HG02852 (cell line): ENCODE measurements at regions not wholly inside any gene's neighbourhood (a gene's known extent, or its start where the extent isn't known, plus 50 kb on each side); places are given as distances from the start of the nearest gene placed in this dataset.
"Not testable (repeated sequence)": the region's sequence is repeated elsewhere in the genome, so short reads cannot be mapped to it uniquely, and the experiment has no call there.

Source experiments
- ATAC-seq: cut with Tn5 transposase; IDR thresholded peaks from one replicate; pipeline ENCODE4 v1.9.1; 2021; ENCODE audit warnings: mild to moderate bottlenecking, moderate library complexity; ENCODE audit not compliant: unreplicated experiment

DNA sequence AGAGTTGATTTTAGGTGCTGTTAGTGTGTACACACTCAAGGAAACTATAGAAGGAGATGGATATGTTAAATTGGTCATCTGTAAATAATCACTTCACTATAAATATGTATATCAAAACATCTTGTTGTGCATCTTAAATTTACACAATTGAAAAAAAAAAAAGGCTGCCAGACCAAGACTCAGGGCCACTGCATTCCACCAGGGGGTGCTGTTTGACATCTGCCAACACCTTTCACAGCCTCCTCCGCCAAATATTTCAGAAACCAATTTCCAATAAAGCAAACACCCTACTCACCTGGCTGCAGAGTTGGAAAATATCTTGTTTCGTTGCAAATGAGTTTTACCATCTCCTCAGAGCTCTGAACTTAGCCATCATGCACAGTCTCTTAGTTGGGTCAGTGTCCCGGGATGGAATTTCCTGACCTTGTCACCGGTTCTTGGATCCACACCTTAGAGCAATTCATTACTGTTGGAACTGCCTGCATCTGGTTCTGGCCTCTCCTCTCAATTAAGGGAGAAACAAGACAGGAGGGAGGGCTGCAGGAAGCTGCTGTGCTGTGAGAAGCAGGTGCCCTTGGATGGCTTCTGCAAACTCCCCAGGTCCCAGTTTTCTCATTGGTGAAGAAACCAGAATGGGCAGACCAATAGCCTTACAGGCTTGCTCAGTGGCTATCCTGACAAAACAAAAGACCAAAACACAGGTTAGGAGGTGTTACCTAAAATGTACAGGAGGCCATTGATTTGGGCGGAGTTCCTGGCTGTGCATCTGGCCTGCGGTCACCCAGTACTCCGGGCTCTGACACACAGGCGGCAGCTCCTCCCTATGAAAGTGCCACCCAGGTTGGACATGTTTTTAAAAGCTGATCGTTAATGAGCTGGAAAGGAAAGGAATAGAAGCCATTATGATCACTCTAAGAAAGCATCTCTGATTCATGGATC lies 746.6 kb downstream of the UQCRFS1 start:
- no peak for ATAC-seq

DNA sequence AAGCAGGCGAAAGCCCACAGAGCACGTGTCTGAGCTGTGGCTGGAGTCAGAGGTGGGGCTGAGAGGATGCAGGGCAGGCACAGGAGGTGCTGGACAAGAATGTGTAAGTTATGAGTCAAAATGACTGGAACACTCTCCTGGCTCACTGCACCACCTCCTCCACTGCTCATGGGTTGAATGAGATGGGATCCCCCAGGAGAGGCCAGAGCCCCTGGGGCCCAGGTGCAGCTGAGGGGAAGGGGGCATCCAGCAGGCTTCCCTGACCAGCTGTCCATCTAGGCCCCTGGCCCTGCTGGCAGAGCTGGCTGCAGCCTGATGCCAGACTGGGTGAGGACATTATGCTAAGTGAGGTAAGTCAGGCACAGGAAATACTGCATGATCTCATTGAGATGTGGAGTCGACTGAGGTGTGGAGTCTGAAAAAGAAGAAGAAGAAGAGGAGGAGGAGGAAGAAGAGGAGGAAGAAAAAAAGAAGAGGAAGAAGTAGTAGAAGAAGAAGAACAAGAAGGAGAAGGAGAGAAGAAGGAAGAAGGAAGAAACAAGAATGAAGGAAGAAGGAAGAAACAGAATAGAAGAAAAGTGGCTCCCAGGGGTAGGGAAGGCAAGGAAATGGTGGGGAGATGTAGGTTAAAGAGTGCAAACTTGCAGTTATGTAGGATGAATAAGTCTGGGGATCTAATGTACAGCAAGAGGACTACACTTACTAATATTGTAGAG lies 747.4 kb downstream of the UQCRFS1 start:
- no peak for ATAC-seq

- ATAC-seq, result no peak
Observed at GRCh38 chr19:28463493-28464053, 749.4 kb downstream of the UQCRFS1 start.

GRCh38 chr19:28457620-28458019 lies 755.3 kb downstream of the UQCRFS1 start:
- ATAC-seq, result no peak

DNA sequence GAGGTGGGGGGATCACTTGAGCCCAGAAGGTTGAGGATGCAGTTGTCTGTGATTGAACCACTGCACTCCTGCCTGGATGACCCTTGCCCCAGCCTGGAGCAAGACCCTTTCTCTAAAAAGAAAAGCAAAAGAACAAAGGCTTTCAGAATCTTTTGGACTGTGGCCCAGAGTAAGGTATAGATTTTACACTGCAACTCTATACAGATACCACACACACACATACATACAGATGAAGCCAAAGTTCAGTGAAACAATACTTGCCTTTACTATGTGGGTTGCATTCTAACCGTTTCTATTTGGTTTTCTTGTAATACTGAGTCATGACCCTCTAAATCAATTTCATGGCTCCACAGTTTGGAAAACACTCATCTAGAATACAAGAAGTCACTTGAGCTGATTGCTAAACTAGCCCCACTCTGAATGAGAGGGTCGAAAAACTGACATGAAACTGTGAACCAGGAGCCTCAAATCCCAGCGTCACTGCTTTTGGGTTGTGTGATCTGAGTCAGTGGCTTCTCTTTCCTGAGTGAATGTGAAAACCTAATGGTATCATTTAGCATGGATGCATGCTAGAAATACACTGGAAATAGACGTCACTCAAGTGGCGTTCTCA lies 756.1 kb downstream of the UQCRFS1 start:
- no peak for ATAC-seq

GRCh38 chr19:28456252-28456651 lies 756.7 kb downstream of the UQCRFS1 start:
- no peak for ATAC-seq

GRCh38 chr19:28454083-28454482 lies 758.9 kb downstream of the UQCRFS1 start:
- no peak for ATAC-seq

DNA sequence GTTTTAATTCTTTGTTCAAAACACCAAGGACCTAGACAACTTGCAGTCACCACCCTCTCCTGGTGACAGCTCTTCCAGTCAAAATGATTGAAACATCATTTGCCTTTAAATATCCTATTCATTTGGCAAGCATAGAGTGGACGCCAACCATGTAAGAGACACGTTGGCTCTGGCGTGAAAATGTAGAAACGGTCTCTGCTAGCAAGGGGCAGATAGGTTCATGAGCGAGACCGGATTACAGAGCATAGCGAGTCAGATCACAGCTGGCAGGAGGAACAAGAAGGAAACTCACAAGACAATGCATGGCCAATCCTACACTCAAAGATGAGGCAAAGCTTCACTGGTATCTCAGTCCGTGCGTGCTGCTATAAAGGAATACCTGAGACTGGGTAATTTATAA lies 759.5 kb downstream of the UQCRFS1 start:
- no peak for ATAC-seq

DNA sequence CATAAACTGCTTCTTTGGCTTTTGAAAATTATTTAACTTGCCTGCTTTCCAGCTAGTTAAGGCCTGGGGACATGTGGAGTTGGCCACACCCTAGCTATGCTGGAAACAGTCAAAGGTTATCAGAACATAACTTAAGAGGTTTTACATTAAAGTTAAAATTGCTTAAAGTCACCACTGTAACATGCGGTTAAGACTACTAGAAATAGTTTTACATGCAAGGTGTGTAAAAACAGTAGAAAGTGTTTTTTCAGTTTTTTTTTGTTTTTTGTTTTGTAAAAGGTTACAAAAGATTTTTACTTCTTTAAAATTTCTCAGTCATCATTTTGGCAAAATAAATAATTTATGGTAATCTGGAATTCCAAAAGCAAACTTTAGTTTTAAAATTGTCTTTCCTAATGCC lies 763.1 kb downstream of the UQCRFS1 start:
- ATAC-seq, result no peak

- ATAC-seq, result no peak
Observed at GRCh38 chr19:28446511-28446910, 766.4 kb downstream of the UQCRFS1 start.

DNA sequence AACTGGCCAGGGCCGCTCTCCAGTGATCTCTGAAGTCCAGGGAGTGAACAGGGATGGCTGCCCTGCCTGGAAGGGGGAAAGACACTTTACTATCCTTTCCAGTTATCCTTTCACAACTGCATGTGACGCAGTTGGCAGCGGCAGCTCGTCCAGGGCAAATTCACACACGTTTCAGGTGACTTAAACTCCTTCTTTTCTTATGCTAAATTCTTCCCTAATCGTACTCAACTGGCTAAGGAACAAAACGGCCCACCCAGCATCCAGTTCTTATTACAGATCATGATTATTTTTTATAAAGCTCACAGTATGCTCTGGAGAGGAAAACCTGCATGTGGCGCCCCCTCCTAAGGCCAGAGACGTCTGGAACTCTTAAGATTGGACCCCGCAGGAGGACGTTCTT lies 767.1 kb downstream of the UQCRFS1 start:
- no peak for ATAC-seq

DNA sequence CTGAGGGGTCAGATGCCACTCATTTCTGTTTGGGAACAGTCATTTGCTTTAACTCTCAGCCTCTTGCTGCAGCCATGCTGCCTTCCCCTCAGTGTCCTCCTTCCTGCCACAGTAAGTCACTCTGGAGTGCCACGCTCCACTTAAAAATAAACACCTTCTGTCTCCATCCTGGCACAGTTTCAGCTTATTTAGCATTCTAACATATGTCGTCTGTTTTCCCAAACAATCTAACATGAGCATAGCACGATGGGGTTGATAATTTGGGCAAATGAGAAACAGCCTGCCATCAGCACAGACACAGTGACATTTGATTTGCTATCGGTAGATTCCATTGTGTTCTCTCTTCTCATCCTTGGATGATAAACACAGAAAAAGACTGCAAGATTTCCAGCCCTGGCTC lies 768.6 kb downstream of the UQCRFS1 start:
- ATAC-seq, result no peak

GRCh38 chr19:28443361-28443760 lies 769.6 kb downstream of the UQCRFS1 start:
- no peak for ATAC-seq

- no peak for ATAC-seq
Observed at GRCh38 chr19:28437390-28438346, 775.3 kb downstream of the UQCRFS1 start.

DNA sequence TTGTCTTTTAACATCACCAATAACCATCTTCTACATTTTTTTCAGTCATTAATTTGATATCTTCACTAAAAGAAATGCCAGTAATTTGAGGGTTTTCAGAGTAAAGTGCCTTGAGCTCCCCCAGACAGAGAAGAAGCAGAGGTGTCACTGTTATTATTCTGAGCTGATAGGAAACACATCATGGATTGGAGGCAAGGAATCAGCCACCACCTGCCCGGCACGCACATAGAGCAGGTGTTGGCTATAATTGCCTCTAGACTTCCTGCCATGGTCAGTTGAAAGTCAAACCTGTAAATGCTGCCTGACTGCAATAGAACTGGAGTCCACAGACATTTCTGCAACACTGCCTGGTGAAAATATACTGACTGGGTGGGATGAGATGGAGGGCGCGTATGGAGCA lies 776.6 kb downstream of the UQCRFS1 start:
- no peak for ATAC-seq

- ATAC-seq, result no peak
Observed at GRCh38 chr19:28435551-28436271, 777.2 kb downstream of the UQCRFS1 start.

- not testable (repeated sequence) for ATAC-seq
Observed at GRCh38 chr19:28434794-28435193, 778.2 kb downstream of the UQCRFS1 start.

- not testable (repeated sequence) for ATAC-seq
Observed at GRCh38 chr19:28434365-28434764, 778.6 kb downstream of the UQCRFS1 start.

DNA sequence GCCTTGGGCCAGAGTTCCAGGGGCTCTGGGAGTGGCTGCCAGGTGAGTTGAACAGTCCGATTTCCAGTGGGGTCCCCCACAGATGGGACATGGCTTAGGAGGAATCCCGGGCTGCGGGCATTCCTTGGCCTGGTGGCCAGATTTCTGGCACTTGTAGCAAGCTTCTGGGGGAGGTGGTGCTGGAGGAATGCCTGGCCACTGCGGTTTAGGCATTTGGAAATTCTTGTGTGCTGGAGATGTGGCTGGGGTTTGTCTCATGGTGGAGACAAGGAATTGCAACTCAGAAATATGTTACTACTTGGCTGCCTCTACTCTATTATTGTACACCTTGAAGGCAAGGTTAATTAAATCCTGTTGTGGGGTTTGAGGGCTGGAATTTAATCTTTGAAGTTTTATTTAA lies 779.8 kb downstream of the UQCRFS1 start:
- ATAC-seq, result not testable (repeated sequence)

DNA sequence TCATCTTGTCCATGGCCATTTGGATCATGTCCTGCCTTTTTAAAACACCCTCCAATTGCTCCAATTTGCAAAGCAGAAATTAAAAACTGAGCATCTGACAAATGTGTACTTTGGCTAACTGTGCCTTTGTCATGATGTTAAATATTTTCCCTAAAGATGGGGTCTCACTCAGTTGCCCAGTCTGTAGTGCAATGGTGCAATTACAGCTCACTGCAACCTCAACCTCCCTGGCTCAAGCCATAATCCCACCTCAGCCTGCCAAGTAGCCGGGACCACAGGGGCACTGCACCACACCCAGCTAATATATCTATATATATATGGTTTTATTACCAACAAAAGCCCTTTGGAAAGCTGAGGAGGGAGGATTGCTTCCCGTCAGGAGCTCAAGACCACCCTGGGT lies 782.7 kb downstream of the UQCRFS1 start:
- ATAC-seq, result no peak
